ENCODE measurements at regions not wholly inside any gene's neighbourhood (a gene's known extent, or its start where the extent isn't known, plus 50 kb on each side); places are given as distances from the start of the nearest gene placed in this dataset.

DNA sequence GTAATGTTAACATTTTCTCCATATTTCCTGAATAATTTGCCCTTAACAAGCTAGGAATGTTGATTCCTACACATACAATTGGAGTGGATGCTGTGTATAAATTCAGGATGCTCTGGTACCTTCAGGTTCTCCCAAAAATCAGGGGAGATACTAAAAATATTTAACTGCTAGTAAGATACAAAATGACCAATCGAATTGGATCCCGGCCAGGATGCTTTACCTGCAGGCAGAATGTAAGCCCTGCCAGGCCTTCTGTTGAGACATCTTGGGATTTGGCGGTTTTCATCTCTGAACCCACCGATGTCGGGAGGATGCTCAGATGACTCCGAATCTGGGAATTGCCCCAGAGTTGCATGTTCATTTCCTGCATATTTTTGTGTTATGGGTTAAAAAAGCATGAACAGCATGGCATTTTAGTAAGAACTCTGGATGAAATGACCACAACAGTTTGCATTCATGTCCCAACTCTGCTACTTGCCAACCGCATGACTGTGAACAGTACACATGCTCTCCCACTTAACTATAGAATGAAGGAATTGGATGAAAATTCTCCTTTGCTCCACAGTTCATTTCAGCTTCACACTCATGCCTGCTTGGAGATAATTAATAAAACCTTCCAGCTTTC lies 241.4 kb upstream of the TBL1XR1 start:
- Histone ChIP-seq H3K27ac (ENCODE audit: low read depth, low read length) (no peak overlapping the region), H3K27me3 (ENCODE audit: control insufficient read depth in 1 of 2, insufficient read depth in 2 of 2, low read length in 2 of 2) (no peaks in the 10 kb centered on the region), H3K9me3 (ENCODE audit: control insufficient read depth in 1 of 2, low read length in 2 of 2) (no peaks in the 10 kb centered on the region), H3K4me3 (ENCODE audit: low read depth in 1 of 2, low read length in 2 of 2) (peak overlapping the region in 1 of 2 donors; percentile 13), H3K9ac (ENCODE audit: low read depth in 1 of 2, low read length in 2 of 2) (no peak overlapping the region), H3K4me1 (ENCODE audit: control insufficient read depth in 1 of 2, insufficient read depth in 2 of 2, low read length in 2 of 2) (peaks cover 21 to 58% of the 10 kb centered on the region in 2 donors), H3K36me3 (ENCODE audit: control insufficient read depth in 1 of 2, insufficient read depth in 2 of 2, low read length in 2 of 2) (no peaks in the 10 kb centered on the region)

DNA sequence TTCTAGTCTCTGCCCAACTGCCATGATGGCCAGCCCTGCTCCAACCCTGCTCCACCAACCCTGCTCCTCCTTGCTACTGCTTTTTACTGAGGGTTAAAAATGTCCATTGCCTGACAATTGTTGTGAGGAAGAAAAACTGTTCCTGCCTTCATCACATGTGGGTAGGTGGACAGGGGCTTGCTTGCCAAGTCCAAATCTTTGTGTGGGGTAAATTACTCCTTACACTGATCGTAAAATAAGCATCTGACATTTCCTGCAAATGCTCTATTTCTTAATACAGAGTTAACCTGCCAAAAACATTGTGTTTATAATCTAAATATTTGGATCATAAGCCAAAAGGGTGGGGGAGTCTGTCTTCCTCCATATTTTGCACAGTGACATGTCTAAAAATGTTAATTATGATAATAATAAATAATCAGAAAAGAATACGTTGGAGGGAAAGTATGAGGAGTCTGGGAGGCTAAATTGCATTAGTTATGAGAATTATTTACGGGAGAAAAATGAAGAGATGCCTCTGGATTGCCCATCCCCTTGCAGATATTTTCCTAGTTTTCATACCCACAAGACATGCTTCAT lies 242.5 kb upstream of the TBL1XR1 start:
- Histone ChIP-seq H3K27me3 (ENCODE audit: control insufficient read depth in 1 of 2, insufficient read depth in 2 of 2, low read length in 2 of 2) (no peaks in the 10 kb centered on the region), H3K9ac (ENCODE audit: low read depth in 1 of 2, low read length in 2 of 2) (no peak overlapping the region), H3K36me3 (ENCODE audit: control insufficient read depth in 1 of 2, insufficient read depth in 2 of 2, low read length in 2 of 2) (no peaks in the 10 kb centered on the region), H3K27ac (ENCODE audit: low read depth, low read length) (no peak overlapping the region), H3K9me3 (ENCODE audit: control insufficient read depth in 1 of 2, low read length in 2 of 2) (no peaks in the 10 kb centered on the region), H3K4me3 (ENCODE audit: low read depth in 1 of 2, low read length in 2 of 2) (no peak overlapping the region), H3K4me1 (ENCODE audit: control insufficient read depth in 1 of 2, insufficient read depth in 2 of 2, low read length in 2 of 2) (peaks cover 22 to 60% of the 10 kb centered on the region in 2 donors)

DNA sequence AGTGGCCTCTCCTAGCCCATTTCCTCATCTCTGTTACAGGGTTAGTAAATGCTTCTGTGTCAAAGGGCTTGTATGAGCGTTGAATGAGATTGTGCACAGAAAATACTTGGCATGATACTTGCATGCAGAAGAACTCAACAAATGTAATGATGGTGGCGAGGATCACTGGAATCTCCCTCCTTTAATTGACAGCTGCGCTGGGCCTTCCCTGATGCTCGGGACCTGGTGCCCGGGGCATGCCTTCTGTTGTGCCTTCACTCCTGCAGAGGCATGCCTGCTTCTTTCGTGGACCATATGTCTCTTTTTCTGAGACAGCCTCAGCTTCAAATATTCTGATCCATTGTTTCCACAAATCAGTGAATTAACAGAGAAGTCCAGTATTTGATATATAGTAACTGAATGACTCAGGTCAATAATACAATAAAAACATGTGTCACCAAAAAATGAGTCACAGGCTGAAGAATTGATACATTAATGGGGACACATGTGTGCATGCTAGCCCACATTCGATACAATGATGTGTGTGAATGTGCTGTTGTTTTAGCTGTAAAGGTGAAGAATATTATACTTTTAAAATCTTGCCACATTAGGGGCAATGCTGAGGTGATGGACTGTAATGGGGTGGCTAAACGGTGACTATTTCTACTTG lies 243.3 kb upstream of the TBL1XR1 start:
- Histone ChIP-seq H3K9ac (ENCODE audit: low read depth in 1 of 2, low read length in 2 of 2) (no peak overlapping the region), H3K4me1 (ENCODE audit: control insufficient read depth in 1 of 2, insufficient read depth in 2 of 2, low read length in 2 of 2) (peaks cover 22 to 63% of the 10 kb centered on the region in 2 donors), H3K4me3 (ENCODE audit: low read depth in 1 of 2, low read length in 2 of 2) (peak overlapping the region in 1 of 2 donors; percentile 35), H3K27me3 (ENCODE audit: control insufficient read depth in 1 of 2, insufficient read depth in 2 of 2, low read length in 2 of 2) (no peaks in the 10 kb centered on the region), H3K27ac (ENCODE audit: low read depth, low read length) (no peak overlapping the region), H3K36me3 (ENCODE audit: control insufficient read depth in 1 of 2, insufficient read depth in 2 of 2, low read length in 2 of 2) (no peaks in the 10 kb centered on the region), H3K9me3 (ENCODE audit: control insufficient read depth in 1 of 2, low read length in 2 of 2) (no peaks in the 10 kb centered on the region)

DNA sequence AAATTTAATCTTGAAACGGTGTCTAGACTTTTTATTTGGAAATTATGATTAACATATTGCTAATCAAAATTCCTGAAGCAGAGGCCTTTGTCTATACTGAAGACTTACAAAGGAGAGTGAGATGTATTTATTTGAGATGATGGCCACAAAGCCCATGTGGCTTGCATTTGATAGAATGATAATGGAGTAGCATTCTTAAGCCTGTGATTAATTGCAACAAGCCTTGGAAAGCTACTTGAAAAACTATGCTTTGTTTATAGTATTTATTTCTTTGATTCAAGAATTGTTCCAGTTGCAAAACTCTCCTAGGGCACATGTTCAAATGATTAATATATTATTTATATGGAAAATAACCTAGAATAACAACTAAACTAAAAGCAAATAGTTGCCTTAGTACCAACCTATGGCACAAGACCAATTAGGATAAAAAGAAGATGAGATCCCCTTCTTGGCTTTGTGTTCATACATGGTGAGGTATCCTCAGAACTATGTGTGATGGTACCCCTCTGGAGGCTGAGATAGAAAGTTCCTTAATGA lies 244.1 kb upstream of the TBL1XR1 start:
- Histone ChIP-seq H3K9ac (ENCODE audit: low read depth in 1 of 2, low read length in 2 of 2) (peak overlapping the region in 1 of 2 donors; percentile 5), H3K27me3 (ENCODE audit: control insufficient read depth in 1 of 2, insufficient read depth in 2 of 2, low read length in 2 of 2) (no peaks in the 10 kb centered on the region), H3K27ac (ENCODE audit: low read depth, low read length) (no peak overlapping the region), H3K4me1 (ENCODE audit: control insufficient read depth in 1 of 2, insufficient read depth in 2 of 2, low read length in 2 of 2) (peaks cover 29 to 67% of the 10 kb centered on the region in 2 donors), H3K36me3 (ENCODE audit: control insufficient read depth in 1 of 2, insufficient read depth in 2 of 2, low read length in 2 of 2) (no peaks in the 10 kb centered on the region), H3K4me3 (ENCODE audit: low read depth in 1 of 2, low read length in 2 of 2) (peak overlapping the region in 1 of 2 donors; percentile 23), H3K9me3 (ENCODE audit: control insufficient read depth in 1 of 2, low read length in 2 of 2) (no peaks in the 10 kb centered on the region)

DNA sequence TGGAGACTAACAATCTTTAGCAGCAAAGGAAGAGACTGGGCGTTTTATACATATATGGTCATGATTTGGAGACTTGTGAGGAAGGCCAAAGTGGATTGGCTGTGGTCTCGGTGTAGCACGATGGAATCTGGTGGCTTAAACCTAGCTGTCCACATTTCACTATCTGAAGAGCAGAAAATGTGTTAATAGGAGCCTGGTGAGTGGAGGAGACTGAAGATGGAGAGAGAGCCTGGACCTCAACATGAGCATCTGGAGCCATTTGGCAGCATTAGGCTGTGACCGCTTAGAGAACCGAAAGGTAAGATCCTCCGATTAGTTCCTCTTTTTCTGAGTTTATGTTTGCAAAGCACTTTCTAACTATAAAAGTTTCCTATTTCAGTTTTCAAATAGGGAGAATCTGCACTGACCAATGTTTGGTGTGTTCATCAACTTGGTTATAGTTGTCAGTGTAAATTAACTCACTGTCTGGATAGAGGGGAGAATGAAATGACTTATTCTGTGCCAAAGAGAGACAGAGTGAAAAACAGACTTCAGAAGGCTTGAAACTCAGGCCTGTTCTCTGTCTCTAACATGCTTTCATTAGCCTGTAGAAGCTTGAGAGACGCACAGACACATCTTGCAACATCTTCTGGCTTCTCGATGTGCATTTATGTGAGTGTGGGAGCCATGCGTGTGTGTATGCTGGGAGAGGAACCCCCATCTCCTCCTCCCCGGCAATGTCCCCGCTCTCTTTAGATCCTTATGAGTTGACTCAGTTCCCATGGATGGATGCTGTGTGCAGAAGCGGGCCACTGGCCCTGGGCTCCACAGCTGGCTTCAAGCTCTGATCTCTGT lies 244.7 kb upstream of the TBL1XR1 start:
- no peaks in the 10 kb centered on the region for H3K27me3 ChIP-seq (ENCODE audit: control insufficient read depth in 1 of 2, insufficient read depth in 2 of 2, low read length in 2 of 2)
- H3K36me3 ChIP-seq (ENCODE audit: control insufficient read depth in 1 of 2, insufficient read depth in 2 of 2, low read length in 2 of 2): no peaks in the 10 kb centered on the region
- H3K9ac ChIP-seq (ENCODE audit: low read depth in 1 of 2, low read length in 2 of 2): peak overlapping the region in 1 of 2 donors; percentile 5
- H3K9me3 ChIP-seq (ENCODE audit: control insufficient read depth in 1 of 2, low read length in 2 of 2): no peaks in the 10 kb centered on the region
- peak overlapping the region in 1 of 2 donors; percentile 23 for H3K4me3 ChIP-seq (ENCODE audit: low read depth in 1 of 2, low read length in 2 of 2)
- no peak overlapping the region for H3K27ac ChIP-seq (ENCODE audit: low read depth, low read length)
- peaks cover 36 to 70% of the 10 kb centered on the region in 2 donors for H3K4me1 ChIP-seq (ENCODE audit: control insufficient read depth in 1 of 2, insufficient read depth in 2 of 2, low read length in 2 of 2)

DNA sequence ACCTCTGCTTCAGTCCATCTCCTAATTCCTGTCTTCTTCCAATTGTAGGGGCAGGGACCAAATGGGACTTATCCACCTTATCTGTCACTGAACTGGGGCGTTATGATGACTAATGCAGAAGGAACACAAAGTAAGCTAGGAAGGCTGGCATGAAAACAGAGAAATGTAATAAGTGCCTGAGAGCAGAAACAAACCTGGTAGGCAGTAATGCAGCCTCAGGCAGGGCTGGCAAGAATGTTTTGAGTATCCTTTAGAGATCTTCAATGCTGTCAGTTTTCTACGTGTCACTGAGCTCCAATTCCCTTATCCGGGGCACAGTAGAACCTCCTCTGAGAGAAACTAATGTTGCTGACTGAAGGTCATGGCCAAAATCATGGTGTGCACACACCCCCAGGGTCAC lies 246.2 kb upstream of the TBL1XR1 start:
- H3K27ac ChIP-seq (ENCODE audit: low read depth, low read length): no peak overlapping the region
- H3K4me1 ChIP-seq (ENCODE audit: control insufficient read depth in 1 of 2, insufficient read depth in 2 of 2, low read length in 2 of 2): peaks cover 39 to 69% of the 10 kb centered on the region in 2 donors
- H3K36me3 ChIP-seq (ENCODE audit: control insufficient read depth in 1 of 2, insufficient read depth in 2 of 2, low read length in 2 of 2): no peaks in the 10 kb centered on the region

DNA sequence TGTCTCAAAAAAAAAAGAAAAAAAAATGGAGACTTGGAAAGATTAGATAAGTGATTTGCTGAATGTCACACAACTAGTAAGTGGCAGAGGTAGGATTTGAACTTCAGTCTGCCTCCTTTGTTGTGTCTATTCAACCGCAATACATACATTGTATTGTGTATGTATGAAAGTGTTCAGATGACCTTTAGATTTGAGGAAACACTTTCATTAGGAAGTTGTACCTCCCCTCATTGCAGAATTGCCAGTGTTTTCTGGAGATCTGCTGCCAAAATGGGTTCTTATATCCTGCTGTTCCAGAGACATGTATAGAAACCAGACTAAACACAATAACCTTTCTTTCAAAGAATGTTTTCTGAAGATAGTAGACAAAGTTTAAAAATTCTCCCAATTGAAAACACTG lies 247.4 kb upstream of the TBL1XR1 start:
- Histone ChIP-seq H3K9me3 (ENCODE audit: control insufficient read depth in 1 of 2, low read length in 2 of 2) (no peaks in the 10 kb centered on the region), H3K36me3 (ENCODE audit: control insufficient read depth in 1 of 2, insufficient read depth in 2 of 2, low read length in 2 of 2) (no peaks in the 10 kb centered on the region), H3K27ac (ENCODE audit: low read depth, low read length) (no peak overlapping the region), H3K4me3 (ENCODE audit: low read depth in 1 of 2, low read length in 2 of 2) (no peak overlapping the region), H3K4me1 (ENCODE audit: control insufficient read depth in 1 of 2, insufficient read depth in 2 of 2, low read length in 2 of 2) (peaks cover 47 to 62% of the 10 kb centered on the region in 2 donors), H3K9ac (ENCODE audit: low read depth in 1 of 2, low read length in 2 of 2) (no peak overlapping the region), H3K27me3 (ENCODE audit: control insufficient read depth in 1 of 2, insufficient read depth in 2 of 2, low read length in 2 of 2) (no peaks in the 10 kb centered on the region)

More for the DNA sequence above, 246.2 kb upstream of the TBL1XR1 start:
- peak overlapping the region; percentile 19 to 41 for H3K4me3 ChIP-seq (ENCODE audit: low read depth in 1 of 2, low read length in 2 of 2)
- no peak overlapping the region for H3K9ac ChIP-seq (ENCODE audit: low read depth in 1 of 2, low read length in 2 of 2)
- H3K9me3 ChIP-seq (ENCODE audit: control insufficient read depth in 1 of 2, low read length in 2 of 2): no peaks in the 10 kb centered on the region
- no peaks in the 10 kb centered on the region for H3K27me3 ChIP-seq (ENCODE audit: control insufficient read depth in 1 of 2, insufficient read depth in 2 of 2, low read length in 2 of 2)

DNA sequence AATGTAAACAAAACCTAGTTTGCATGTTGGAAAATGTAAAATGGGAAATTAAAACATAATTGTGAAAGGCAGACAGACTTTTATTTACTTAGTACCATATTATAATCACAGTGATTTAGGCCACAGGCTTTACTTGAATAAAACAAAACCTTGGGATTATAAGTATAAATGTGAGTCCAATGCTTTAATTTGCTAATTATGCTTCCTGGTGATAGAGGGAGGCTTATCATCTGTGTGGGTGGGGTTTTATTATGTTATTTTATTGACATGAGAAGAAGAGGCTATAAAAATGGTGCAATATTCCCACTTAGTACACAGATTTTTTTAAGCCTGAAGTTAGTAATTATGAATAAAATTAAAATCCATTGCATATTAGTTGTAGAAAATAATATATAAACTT lies 248.3 kb upstream of the TBL1XR1 start:
- H3K9ac ChIP-seq (ENCODE audit: low read depth in 1 of 2, low read length in 2 of 2): no peak overlapping the region
- H3K4me3 ChIP-seq (ENCODE audit: low read depth in 1 of 2, low read length in 2 of 2): no peak overlapping the region
- peak overlapping the region; percentile 27 for H3K27ac ChIP-seq (ENCODE audit: low read depth, low read length)
- H3K36me3 ChIP-seq (ENCODE audit: control insufficient read depth in 1 of 2, insufficient read depth in 2 of 2, low read length in 2 of 2): no peaks in the 10 kb centered on the region
- peaks cover 47 to 56% of the 10 kb centered on the region in 2 donors for H3K4me1 ChIP-seq (ENCODE audit: control insufficient read depth in 1 of 2, insufficient read depth in 2 of 2, low read length in 2 of 2)
- H3K9me3 ChIP-seq (ENCODE audit: control insufficient read depth in 1 of 2, low read length in 2 of 2): no peaks in the 10 kb centered on the region
- no peaks in the 10 kb centered on the region for H3K27me3 ChIP-seq (ENCODE audit: control insufficient read depth in 1 of 2, insufficient read depth in 2 of 2, low read length in 2 of 2)

DNA sequence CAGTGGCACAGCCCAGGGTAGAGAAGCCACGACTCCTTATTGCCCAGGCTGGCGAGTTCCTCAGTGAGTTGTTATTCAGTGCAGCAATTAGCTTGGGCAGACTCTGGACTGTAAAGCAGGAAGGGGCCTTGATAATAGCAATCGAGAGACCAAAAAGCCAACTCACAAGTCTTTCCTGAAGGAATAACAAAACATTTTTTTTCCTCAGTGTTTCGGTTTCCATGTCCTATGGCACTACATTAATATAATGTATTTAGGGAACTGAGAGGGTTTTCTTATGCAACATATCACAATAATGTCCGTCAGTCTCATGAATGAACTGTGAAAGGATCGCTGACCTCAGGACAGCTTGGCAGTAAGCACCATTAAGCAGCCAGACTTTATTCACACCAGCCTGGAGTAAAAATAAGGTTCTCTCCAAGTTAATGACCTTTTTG lies 248.9 kb upstream of the TBL1XR1 start:
- Histone ChIP-seq H3K4me1 (ENCODE audit: control insufficient read depth in 1 of 2, insufficient read depth in 2 of 2, low read length in 2 of 2) (peaks cover 44 to 52% of the 10 kb centered on the region in 2 donors), H3K4me3 (ENCODE audit: low read depth in 1 of 2, low read length in 2 of 2) (peak overlapping the region; percentile 28 to 39), H3K9ac (ENCODE audit: low read depth in 1 of 2, low read length in 2 of 2) (peak overlapping the region in 1 of 2 donors; percentile 8), H3K27ac (ENCODE audit: low read depth, low read length) (peak overlapping the region; percentile 47), H3K36me3 (ENCODE audit: control insufficient read depth in 1 of 2, insufficient read depth in 2 of 2, low read length in 2 of 2) (no peaks in the 10 kb centered on the region), H3K9me3 (ENCODE audit: control insufficient read depth in 1 of 2, low read length in 2 of 2) (no peaks in the 10 kb centered on the region), H3K27me3 (ENCODE audit: control insufficient read depth in 1 of 2, insufficient read depth in 2 of 2, low read length in 2 of 2) (no peaks in the 10 kb centered on the region)

Data from duodenal mucosa (tissue), 2 donors.